Cardiac muscle cell (in vitro differentiated cells and primary cell): ENCODE measurements at regions not wholly inside any gene's neighbourhood (a gene's known extent, or its start where the extent isn't known, plus 50 kb on each side); places are given as distances from the start of the nearest gene placed in this dataset.

Experiments
- DNase-seq, 2 donors: peaks; one replicate each; pipeline versions ENCODE4 v3.0.0 to v3.0.0-alpha.2; 2010 to 2017; ENCODE audit warnings: low read depth in 1 of 2, low spot score in 1 of 2
- H3K27ac ChIP-seq: fragments of 200-600 bp; sonication (generic); 2 replicates; pipeline ENCODE4 v1.5.1; 2016
- H3K27me3 ChIP-seq: fragments of 200-600 bp; sonication (generic); 2 replicates; pipeline ENCODE4 v1.6.0; 2016; ENCODE audit warnings: control low read depth
- H3K36me3 ChIP-seq: fragments of 200-600 bp; sonication (generic); 2 replicates; pipeline ENCODE4 v1.5.1; 2016; ENCODE audit warnings: control low read depth
- H3K4me1 ChIP-seq: fragments of 200-600 bp; sonication (generic); 2 replicates; pipeline ENCODE4 v1.8.1; 2017; ENCODE audit warnings: low read depth, mild to moderate bottlenecking, mixed run types
- H3K4me3 ChIP-seq: fragments of 200-600 bp; sonication (generic); 2 replicates; pipeline ENCODE4 v1.5.1; 2016; ENCODE audit warnings: mild to moderate bottlenecking
- H3K9me3 ChIP-seq: fragments of 200-600 bp; sonication (generic); 2 replicates; pipeline ENCODE4 v1.5.1; 2017; ENCODE audit warnings: low read depth, mild to moderate bottlenecking, control low read depth
- TF ChIP-seq, protein P1 (sequence below): IDR thresholded peaks from 2 replicates; pipeline ENCODE4 v1.5.1; 2012; ENCODE audit warnings: low read depth, mild to moderate bottlenecking, low read length

- Histone ChIP-seq H3K4me3 (no peak overlapping the region), H3K4me1 (no peaks in the 10 kb centered on the region), H3K27me3 (peaks cover 24% of the 10 kb centered on the region), H3K36me3 (no peaks in the 10 kb centered on the region), H3K9me3 (no peaks in the 10 kb centered on the region), H3K27ac (no peak overlapping the region)
- no peak for DNase-seq
- TF ChIP-seq, protein P1, sequence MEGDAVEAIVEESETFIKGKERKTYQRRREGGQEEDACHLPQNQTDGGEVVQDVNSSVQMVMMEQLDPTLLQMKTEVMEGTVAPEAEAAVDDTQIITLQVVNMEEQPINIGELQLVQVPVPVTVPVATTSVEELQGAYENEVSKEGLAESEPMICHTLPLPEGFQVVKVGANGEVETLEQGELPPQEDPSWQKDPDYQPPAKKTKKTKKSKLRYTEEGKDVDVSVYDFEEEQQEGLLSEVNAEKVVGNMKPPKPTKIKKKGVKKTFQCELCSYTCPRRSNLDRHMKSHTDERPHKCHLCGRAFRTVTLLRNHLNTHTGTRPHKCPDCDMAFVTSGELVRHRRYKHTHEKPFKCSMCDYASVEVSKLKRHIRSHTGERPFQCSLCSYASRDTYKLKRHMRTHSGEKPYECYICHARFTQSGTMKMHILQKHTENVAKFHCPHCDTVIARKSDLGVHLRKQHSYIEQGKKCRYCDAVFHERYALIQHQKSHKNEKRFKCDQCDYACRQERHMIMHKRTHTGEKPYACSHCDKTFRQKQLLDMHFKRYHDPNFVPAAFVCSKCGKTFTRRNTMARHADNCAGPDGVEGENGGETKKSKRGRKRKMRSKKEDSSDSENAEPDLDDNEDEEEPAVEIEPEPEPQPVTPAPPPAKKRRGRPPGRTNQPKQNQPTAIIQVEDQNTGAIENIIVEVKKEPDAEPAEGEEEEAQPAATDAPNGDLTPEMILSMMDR = no peak
Measured at GRCh38 chr18:59086522-59086921, 53.2 kb upstream of the SEC11C start.

DNA sequence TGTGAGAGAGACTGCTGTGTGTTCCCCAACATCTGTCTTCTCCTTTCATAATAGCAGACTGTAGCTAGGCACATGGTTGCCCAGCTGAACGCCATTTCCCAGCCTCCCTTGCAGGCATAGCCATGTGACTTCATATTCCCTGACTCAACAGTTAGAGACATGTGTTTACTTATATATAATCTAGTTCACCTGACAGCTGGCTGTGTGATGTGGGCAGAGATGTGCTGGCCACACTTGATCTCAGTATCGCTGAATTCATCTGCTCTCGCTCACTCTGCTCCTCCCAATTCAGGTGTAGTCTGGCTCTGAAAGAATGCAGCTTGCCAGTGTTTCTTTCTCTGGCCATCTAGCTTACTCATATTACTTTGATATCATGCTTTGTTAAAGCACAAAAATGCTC is 52.3 kb upstream of the SEC11C start:
- TF ChIP-seq, protein P1 = no peak
- Histone ChIP-seq H3K36me3 (no peaks in the 10 kb centered on the region), H3K27me3 (peaks cover 24% of the 10 kb centered on the region), H3K9me3 (no peaks in the 10 kb centered on the region), H3K4me1 (no peaks in the 10 kb centered on the region), H3K27ac (no peak overlapping the region), H3K4me3 (no peak overlapping the region)
- DNase-seq = no peak
